NCI-H2196 (cell line): ENCODE measurements at regions not wholly inside any gene's neighbourhood (a gene's known extent, or its start where the extent isn't known, plus 50 kb on each side); places are given as distances from the start of the nearest gene placed in this dataset.
"Not testable (repeated sequence)": the region's sequence is repeated elsewhere in the genome, so short reads cannot be mapped to it uniquely, and the experiment has no call there.

ENCODE experiments used
- DNase-seq: peaks from one replicate; lab custom pipeline; 2025; ENCODE audit not compliant: unreplicated experiment; lab: John Stamatoyannopoulos, UW

DNA sequence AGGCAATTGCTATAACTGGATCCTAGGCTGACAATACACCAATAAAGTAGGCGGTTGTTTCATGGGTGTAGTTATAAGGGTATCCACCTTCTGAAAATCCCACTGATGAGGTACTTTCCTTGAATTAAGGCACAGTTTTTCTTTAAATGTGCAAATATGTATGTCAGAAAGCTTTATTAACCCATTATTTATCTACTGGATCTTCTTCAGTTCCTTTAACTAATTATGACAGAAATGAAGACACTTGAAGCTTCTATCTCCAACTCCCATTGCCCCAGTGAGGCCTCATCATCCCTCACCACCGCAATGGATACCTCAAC is 159.6 kb upstream of the KLF3 start:
- DNase-seq: no peak

GRCh38 chr4:38509551-38509950 is 154.4 kb upstream of the KLF3 start:
- no peak for DNase-seq

- no peak for DNase-seq
These were observed 153.8 kb upstream of the KLF3 start for GRCh38 chr4:38510201-38510600.

GRCh38 chr4:38511702-38512101 is 152.3 kb upstream of the KLF3 start:
- DNase-seq: no peak

DNA sequence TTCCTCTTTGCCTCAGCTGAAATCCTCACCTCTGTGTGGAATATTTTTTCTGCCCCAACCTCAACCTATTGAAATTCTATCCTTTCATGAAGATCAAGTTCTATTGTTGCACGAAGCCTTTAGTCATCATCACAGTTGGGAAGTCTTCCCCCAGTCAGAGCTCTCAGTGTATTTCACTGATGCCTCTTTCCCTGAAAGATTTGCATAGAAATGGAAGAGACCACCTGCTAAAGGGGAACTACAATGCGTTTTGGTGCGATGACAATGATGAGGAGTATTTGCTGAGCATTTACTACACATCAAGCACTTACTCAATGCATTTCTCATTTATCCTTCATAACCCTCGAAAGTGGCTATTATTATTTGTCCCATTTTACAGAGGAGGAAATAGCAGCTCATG is 151.2 kb upstream of the KLF3 start:
- no peak for DNase-seq

GRCh38 chr4:38514465-38515146 is 149.4 kb upstream of the KLF3 start:
- no peak for DNase-seq

GRCh38 chr4:38516190-38516589 is 147.8 kb upstream of the KLF3 start:
- no peak for DNase-seq

DNA sequence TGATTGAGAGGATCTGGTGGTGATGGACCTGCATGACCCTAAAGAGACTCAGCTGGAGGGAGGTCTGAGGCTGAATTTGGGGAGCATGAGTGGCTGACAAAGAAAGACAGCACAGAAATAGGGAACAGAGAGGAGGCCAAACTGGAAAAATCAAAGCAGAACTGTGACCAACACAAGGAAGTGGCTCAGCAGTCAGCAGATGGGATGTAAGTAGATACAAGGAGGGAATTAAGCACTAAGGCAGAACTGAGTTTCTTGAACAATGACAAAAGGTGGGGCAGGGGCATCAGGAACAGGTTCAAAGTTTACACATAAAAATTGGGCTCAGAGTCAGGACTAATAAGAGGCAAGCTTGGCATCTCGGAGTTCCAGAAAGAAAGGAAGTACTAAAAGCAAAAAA is 144.3 kb upstream of the KLF3 start:
- no peak for DNase-seq

DNA sequence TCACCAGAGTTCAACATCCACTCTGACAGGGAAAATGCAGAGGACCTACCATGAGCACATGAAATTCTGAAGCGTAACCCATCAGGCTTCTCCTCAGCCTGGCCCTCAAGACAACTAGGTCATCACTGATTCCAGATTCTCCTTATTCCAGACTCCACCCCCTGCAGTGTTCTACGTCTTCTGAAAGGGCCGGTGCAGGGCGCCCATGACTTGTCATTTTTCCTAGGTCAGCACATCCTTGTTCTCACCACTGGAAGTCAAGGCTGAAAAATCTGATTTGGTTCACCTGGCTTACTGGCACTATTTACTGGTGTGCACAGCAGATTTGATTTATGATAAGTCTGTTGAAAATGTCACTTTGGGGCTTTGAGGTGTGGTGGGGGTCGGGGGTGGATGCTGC is 140.9 kb upstream of the KLF3 start:
- no peak for DNase-seq

DNA sequence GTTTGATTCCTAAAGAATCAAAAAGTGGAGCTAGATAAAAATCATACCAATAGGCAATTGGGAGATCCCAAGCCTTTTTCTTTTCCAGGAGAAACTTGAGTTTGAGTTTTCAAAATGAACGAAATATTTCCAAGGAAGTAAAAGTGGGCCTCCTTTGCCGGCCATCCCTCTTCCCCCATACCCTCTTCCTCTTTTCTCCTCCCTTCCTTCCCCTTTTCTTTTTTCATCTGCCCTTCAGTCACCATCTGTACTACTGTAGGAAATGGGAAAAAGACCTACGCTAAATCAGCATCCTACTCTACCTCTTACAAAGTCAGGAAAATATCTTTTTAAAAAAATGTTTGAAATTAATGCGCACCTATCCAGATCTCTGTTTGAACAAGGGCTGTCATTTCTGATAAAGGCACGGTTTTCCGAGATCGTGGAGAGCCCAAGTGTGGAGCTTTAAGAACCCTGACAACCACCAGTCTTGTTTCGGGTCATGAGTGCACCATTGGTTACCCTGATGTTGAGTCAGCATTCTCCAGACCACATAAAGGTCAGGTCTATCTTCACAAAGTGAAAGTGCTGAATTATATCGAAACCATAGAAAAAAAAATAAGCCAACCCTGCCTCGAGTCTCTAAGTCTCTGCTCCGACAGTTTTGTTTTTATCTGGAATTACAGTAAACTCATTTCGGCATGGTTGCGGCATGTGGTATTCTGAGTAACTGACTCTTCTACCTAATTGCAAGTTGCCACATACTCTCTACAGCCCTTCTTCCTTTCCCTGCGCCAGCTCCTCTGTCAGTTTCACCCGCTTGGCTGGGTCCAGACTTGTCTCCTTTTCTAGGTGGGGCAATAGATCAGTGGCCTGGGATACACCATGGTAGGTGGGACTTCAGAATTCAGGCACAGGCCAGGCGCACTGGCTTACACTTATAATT is 140.2 kb upstream of the KLF3 start:
- DNase-seq: no peak

- no peak for DNase-seq
These were observed 137.6 kb upstream of the KLF3 start for GRCh38 chr4:38526412-38526811.

DNA sequence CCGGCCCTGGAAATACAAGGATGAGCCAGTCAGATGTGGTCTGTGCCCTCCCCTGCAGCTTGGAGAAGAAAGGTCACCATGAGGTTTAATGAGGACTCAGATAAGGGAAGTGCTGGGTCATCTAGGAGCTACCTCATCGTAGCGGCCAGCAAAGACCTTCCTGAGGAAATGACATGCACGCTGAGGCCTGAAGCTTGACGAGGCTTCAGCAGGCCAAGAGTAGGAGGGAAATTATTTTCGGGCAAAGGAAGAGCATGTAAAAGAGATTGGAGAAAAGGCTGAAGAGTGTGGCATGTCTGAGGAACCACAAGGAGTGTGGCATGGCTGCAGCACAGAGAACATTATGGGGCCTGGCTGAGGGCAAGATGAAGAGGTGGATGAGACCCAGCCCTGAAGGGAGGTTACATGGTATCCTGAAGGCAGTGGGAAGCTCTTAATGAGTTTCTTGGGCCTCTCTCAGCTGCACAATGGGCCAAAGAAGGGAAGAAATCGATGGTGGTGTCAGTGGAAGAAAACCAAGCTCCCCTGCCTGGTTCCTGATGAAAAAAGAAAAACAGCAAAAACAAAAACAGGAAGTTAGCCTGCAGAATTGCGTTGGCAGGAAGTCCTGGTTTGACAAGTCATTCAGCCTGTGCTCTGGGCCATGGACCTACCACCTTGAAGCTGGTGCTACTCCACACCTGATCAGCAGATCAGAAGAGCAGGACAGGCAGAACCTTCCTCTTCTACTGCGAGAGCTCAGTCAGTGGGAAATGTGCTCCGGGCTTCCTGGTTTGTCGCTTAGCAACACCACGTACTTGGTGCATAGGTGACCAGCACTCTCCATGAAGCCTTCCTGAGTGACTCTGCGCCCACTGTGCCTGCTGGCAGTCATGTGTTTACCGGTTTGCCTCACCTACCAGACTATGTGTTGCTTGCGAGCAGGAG is 134.5 kb upstream of the KLF3 start:
- DNase-seq: peak; percentile 47

DNA sequence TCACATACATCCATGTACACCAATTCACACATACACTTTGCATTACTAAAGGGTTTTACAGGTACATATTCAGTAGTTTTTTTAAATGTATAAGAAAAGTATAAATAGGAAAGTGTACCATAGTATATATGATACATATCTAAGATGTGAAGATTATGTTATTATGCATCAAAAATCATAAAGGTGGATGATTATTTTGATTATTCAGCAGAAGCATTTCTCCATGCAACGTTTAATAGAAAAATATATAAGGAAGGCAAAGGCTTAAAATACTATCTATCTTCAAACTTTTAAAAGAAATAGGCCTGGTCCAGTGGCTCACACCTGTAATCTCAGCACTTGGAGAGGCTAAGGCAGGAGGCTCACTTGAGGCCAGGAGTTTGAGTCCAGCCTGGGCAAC is 133.5 kb upstream of the KLF3 start:
- no peak for DNase-seq

- no peak for DNase-seq
These were observed 132.8 kb upstream of the KLF3 start for GRCh38 chr4:38531141-38531727.

- no peak for DNase-seq
These were observed 131.0 kb upstream of the KLF3 start for GRCh38 chr4:38532908-38533499.

DNA sequence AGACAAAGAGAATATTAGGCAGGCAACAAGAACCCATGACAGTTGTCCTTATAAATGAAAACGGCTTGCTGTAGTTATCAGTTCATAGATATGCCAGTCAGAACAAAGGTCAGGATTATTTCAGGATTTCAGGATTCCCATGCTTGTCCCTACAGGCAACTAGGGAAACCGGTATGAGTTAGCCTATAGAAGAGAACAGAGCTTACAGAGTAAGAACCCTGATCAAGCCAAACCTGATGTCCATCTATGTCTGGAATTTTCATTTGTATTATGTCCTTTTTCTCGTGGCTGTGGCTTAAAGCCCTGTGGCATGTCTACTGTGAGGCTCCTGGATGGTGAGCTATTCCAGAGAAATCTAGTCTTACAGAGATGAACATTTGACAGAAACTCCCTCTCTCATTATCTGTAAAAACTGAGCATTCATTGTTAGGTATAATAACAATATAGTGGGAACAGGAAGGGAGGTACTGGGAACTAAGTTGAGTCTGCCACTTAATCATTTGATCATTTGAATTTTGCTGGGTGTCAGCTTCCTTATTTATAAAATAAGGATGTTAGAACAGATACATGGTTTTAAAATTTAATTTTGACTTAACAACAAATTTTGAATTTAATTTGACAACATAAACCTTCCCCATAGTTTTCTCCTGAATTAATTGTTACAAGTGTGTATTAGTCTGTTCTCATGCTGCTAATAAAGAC is 129.5 kb upstream of the KLF3 start:
- DNase-seq: no peak

DNA sequence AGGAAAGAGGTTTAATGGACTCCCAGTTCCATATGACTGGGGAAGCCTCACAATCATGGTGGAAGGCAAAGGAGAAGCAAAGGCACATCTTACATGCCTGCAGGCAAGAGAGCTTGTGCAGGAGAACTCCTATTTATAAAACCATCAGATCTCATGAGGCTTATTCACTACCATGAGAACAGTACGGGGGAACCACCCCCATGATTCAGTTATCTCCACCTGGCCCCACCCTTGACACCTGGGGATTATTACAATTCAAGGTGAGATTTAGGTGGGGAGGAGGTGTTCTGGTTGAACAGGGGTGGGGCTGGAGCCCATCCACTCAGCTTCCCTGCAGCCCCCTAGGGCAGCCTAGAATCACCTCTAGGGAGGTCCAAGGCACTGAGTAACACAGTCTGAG is 128.9 kb upstream of the KLF3 start:
- DNase-seq: not testable (repeated sequence)

DNA sequence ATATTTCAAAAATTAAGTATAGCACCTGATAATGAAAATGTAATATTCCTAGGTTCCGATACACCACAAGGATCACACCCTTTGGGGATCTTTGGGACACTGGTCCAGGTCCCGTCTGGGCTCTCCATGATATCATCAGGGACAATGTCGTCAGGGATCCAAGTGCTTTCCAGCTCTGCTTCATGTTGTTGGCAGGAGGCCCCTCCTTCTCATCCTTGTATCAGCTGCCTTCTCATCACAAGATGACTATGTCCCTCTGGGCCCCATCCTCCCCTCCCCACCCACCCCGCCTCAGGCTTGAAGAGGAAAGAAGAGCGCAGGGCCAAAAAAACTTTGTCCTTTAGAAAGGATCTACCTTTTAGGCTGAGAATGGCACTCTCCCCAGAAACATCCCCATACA is 128.3 kb upstream of the KLF3 start:
- DNase-seq: no peak

GRCh38 chr4:38536716-38537115 is 127.3 kb upstream of the KLF3 start:
- no peak for DNase-seq

- DNase-seq: no peak
These were observed 126.3 kb upstream of the KLF3 start for GRCh38 chr4:38537666-38538065.
